Endothelial cell of umbilical vein (primary cell): ENCODE measurements at regions not wholly inside any gene's neighbourhood (a gene's known extent, or its start where the extent isn't known, plus 50 kb on each side); places are given as distances from the start of the nearest gene placed in this dataset.

ENCODE experiments used
- BruUV-seq: library from RNA; stranded (reverse); fragments of 400-500 nt; replicated peaks from 2 replicates; lab custom pipeline; 2021; lab: Mats Ljungman, UMichigan
- CTCF ChIA-PET: fragments of 300-600, 350-600 bp; sonication (Branson Sonifier 250); formaldehyde crosslinking; loops from one replicate; lab custom pipeline; 2021; ENCODE audit warnings: antibody characterized with exemption, inconsistent platforms; lab: Charles Lee
- POLR2A ChIA-PET: fragments of 300-600, 350-600 bp; sonication (Branson Sonifier 250); formaldehyde crosslinking; loops from one replicate; lab custom pipeline; 2021; ENCODE audit warnings: antibody characterized with exemption, inconsistent platforms; lab: Charles Lee
- DNase-seq: peaks from one replicate; pipeline ENCODE4 v3.0.0-alpha.2; 2011; ENCODE audit warnings: low read depth, low spot score
- FAIRE-seq: peaks from 2 replicates; lab custom pipeline; 2011; peaks lifted over from hg19 to GRCh38; lab: Jason Lieb, UNC
- H2AFZ ChIP-seq: 2 replicates; pipeline ENCODE4 v1.6.0; 2012; ENCODE audit warnings: low read depth, low read length, control low read depth, inconsistent platforms
- H3K27ac ChIP-seq: 2 replicates; pipeline ENCODE4 v1.5.1; 2011; ENCODE audit warnings: low read depth, mild to moderate bottlenecking, control low read depth, low read length, moderate library complexity; ENCODE audit not compliant: insufficient read depth
- H3K27me3 ChIP-seq, 2 experiments: 2 replicates each; pipeline versions ENCODE4 v1.6.0 to v1.6.1; 2011; ENCODE audit warnings: low read length in 2 of 2, mixed read lengths in 1 of 2; ENCODE audit not compliant: control insufficient read depth in 2 of 2, insufficient read depth in 2 of 2
- H3K36me3 ChIP-seq, 2 experiments: 2 replicates in 1 of 2; 3 replicates in 1 of 2; pipeline ENCODE4 v1.5.1; 2011; ENCODE audit warnings: low read length in 2 of 2, mild to moderate bottlenecking in 1 of 2, moderate library complexity in 1 of 2; ENCODE audit not compliant: control insufficient read depth in 2 of 2, insufficient read depth in 2 of 2; ENCODE audit errors: extremely low read depth in 1 of 2
- H3K4me1 ChIP-seq: 3 replicates; pipeline ENCODE4 v1.5.1; 2011; ENCODE audit warnings: mild to moderate bottlenecking, low read length; ENCODE audit not compliant: control insufficient read depth, insufficient read depth; ENCODE audit errors: extremely low read depth
- H3K4me2 ChIP-seq: 2 replicates; pipeline ENCODE4 v1.6.1; 2011; ENCODE audit warnings: low read length, control low read depth, mixed read lengths; ENCODE audit not compliant: insufficient read depth
- H3K4me3 ChIP-seq, 3 experiments: fragments of 200-600 bp in 1 of 3; sonication (generic), shearing (Covaris generic) in 1 of 3; replicated peaks in 1 of 3; 2 replicates each; pipeline ENCODE4 v1.5.1; 2011 to 2016; ENCODE audit warnings: control low read depth in 3 of 3, low read length in 3 of 3, mild to moderate bottlenecking in 2 of 3, inconsistent platforms in 1 of 3, low read depth in 1 of 3, moderate library complexity in 1 of 3; ENCODE audit not compliant: insufficient read depth in 1 of 3
- H3K79me2 ChIP-seq: 2 replicates; pipeline ENCODE4 v1.6.0; 2012; ENCODE audit warnings: low read length, inconsistent platforms; ENCODE audit not compliant: control insufficient read depth, insufficient read depth
- H3K9ac ChIP-seq: replicated peaks from 2 replicates; pipeline ENCODE3; 2011; ENCODE audit warnings: low read length, control low read depth; ENCODE audit not compliant: insufficient read depth; ENCODE audit errors: extremely low read depth
- H3K9me1 ChIP-seq: replicated peaks from 3 replicates; pipeline ENCODE4 v1.6.0; 2011; ENCODE audit warnings: mild to moderate bottlenecking, low read length; ENCODE audit not compliant: control insufficient read depth, insufficient read depth; ENCODE audit errors: extremely low read depth
- H3K9me3 ChIP-seq: replicated peaks from 2 replicates; pipeline ENCODE4 v1.5.1; 2012; ENCODE audit warnings: low read length, inconsistent platforms; ENCODE audit not compliant: control insufficient read depth, insufficient read depth
- H4K20me1 ChIP-seq: replicated peaks from 2 replicates; pipeline ENCODE3; 2011; ENCODE audit warnings: mild to moderate bottlenecking, low read length; ENCODE audit not compliant: control insufficient read depth, insufficient read depth; ENCODE audit errors: extremely low read depth
- EZH2 ChIP-seq: IDR thresholded peaks from 2 replicates; pipeline ENCODE4 v1.6.1; 2012; ENCODE audit warnings: borderline replicate concordance, low read depth, mild to moderate bottlenecking, moderate library complexity, low read length, inconsistent platforms; ENCODE audit not compliant: severe bottlenecking
- FOS ChIP-seq: IDR thresholded peaks from 2 replicates; pipeline ENCODE4 v1.6.1; 2011; ENCODE audit warnings: mild to moderate bottlenecking, low read length, moderate library complexity, borderline replicate concordance; ENCODE audit not compliant: insufficient read depth
- GATA2 ChIP-seq: IDR thresholded peaks from 2 replicates; pipeline ENCODE4 v1.7.0; 2011; ENCODE audit warnings: low read depth, mild to moderate bottlenecking, moderate library complexity, mixed read lengths, low read length; ENCODE audit not compliant: insufficient read length, insufficient read depth
- JUN ChIP-seq: IDR thresholded peaks from 2 replicates; pipeline ENCODE4 v1.6.1; 2011; ENCODE audit warnings: borderline replicate concordance, low read depth; ENCODE audit not compliant: insufficient read length, insufficient read depth
- MYC ChIP-seq: IDR thresholded peaks from one replicate; pipeline ENCODE4 v1.6.1; 2011; ENCODE audit warnings: mild to moderate bottlenecking, low read depth, low read length
- POLR2A ChIP-seq: IDR thresholded peaks from 2 replicates; pipeline ENCODE4 v1.6.1; 2012; ENCODE audit warnings: low read depth, mild to moderate bottlenecking, control low read depth, low read length
- POLR2AphosphoS5 ChIP-seq: IDR thresholded peaks from 2 replicates; pipeline ENCODE4 v1.6.1; 2012; ENCODE audit warnings: low read depth, mild to moderate bottlenecking, control low read depth, low read length, moderate library complexity; ENCODE audit not compliant: insufficient read depth
- dilution Hi-C: fragments of 300-500 bp; cut with MboI; formaldehyde crosslinking; loops from one replicate; pipeline ENCODE4 v1.15.0; 2019; ENCODE audit warnings: low sequenced_read_pairs; ENCODE audit not compliant: extremely low pct_ligation_motif_present
- intact Hi-C: fragments of 100-400 bp; cut with micrococcal nuclease; formaldehyde crosslinking; loops from one replicate; pipeline ENCODE4 v1.10.0; 2022
- TF ChIP-seq, protein P1 (sequence below), 2 donors: IDR thresholded peaks; 1 replicate in 1 of 2; 2 replicates in 1 of 2; pipeline ENCODE4 v1.5.1; 2011; ENCODE audit warnings: low read length in 2 of 2, mild to moderate bottlenecking in 2 of 2, moderate library complexity in 2 of 2, control low read depth in 1 of 2, inconsistent platforms in 1 of 2, low read depth in 1 of 2; ENCODE audit not compliant: insufficient read depth in 1 of 2; ENCODE audit errors: extremely low read depth in 1 of 2
- TF ChIP-seq, protein P2 (sequence below): IDR thresholded peaks from 2 replicates; pipeline ENCODE4 v1.6.1; 2011; ENCODE audit not compliant: insufficient read depth, insufficient read length

DNA sequence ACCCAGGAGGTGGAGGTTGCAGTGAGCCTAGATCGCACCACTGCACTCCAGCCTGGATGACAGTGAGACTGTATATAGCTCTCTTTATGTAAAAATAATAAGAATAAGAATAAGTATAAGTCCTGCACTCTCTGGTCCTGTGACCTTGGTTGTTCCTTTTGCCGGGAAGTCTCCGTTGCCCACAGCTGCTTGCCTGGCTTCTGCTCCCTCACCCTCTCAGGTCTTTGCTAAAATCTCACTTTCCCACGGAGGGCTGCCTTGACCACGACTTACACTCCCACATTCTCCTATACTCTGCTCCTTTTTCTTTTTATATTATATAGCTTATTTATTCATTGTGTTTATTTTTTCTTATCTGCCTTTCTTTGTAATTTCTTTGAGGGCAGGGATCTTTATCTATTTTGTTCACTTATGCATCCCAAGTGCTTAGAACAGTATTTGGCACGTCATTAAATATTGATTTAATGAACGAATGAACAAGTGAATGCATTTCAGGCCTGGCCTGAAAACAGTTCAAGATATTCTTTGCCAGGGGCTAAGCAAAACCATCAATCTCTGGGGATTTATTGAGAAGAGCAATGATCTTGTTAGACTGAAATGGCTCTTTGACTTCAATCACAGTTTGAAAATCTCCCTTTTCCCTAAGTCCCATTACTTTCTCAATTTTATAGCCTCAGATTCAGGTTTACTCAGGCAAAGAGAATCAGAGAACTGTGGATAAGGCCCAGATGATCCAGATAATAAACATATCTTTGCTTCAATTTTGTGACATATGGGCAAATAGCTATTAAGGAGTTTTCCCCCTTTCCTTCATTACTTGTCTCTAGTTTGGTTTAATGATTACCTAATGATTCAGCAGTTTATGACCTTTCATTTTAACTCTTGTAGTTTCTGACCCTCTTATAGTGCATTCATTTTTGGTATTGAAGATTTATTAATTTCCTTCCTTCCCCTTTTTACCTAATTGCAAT, 60.8 kb upstream of the TMC1 start:
- no peaks in the 10 kb centered on the region for H4K20me1 ChIP-seq
- TF ChIP-seq MYC (no peak), FOS (no peak), JUN (no peak), EZH2 (no peak), GATA2 (no peak), POLR2AphosphoS5 (no peak), POLR2A (no peak)
- TF ChIP-seq, protein P1, sequence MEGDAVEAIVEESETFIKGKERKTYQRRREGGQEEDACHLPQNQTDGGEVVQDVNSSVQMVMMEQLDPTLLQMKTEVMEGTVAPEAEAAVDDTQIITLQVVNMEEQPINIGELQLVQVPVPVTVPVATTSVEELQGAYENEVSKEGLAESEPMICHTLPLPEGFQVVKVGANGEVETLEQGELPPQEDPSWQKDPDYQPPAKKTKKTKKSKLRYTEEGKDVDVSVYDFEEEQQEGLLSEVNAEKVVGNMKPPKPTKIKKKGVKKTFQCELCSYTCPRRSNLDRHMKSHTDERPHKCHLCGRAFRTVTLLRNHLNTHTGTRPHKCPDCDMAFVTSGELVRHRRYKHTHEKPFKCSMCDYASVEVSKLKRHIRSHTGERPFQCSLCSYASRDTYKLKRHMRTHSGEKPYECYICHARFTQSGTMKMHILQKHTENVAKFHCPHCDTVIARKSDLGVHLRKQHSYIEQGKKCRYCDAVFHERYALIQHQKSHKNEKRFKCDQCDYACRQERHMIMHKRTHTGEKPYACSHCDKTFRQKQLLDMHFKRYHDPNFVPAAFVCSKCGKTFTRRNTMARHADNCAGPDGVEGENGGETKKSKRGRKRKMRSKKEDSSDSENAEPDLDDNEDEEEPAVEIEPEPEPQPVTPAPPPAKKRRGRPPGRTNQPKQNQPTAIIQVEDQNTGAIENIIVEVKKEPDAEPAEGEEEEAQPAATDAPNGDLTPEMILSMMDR (IDR thresholded peaks at IDR 0.05; ENCODE audit: extremely low read depth in 1 of 2, insufficient read depth in 1 of 2, low read depth in 1 of 2, low read length in 2 of 2): no peak
- TF ChIP-seq, protein P2, sequence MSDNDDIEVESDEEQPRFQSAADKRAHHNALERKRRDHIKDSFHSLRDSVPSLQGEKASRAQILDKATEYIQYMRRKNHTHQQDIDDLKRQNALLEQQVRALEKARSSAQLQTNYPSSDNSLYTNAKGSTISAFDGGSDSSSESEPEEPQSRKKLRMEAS: no peak
- intact Hi-C loops: no loop called here
- peaks cover 31% of the 10 kb centered on the region for H3K4me1 ChIP-seq
- ChIA-PET POLR2A (no interaction called here), CTCF (interaction anchor here (0.7 kb wide), 1 partner anchor 15 kb away, joined by 4 read pairs; no protein-coding TSS in a partner anchor)
- no peaks in the 10 kb centered on the region for H3K36me3 ChIP-seq
- no peaks in the 10 kb centered on the region for H3K9me1 ChIP-seq
- no peak overlapping the region for H3K27ac ChIP-seq
- no peak overlapping the region for H3K4me3 ChIP-seq
- FAIRE-seq (no peak), DNase-seq (no peak)
- BruUV-seq: no TSS peak
- no peaks in the 10 kb centered on the region for H3K27me3 ChIP-seq
- no peak overlapping the region for H3K4me2 ChIP-seq
- dilution Hi-C loops: no loop called here
- H3K9ac ChIP-seq: no peak overlapping the region
- H3K79me2 ChIP-seq: no peaks in the 10 kb centered on the region
- H3K9me3 ChIP-seq: no peaks in the 10 kb centered on the region
- H2AFZ ChIP-seq: no peak overlapping the region
